SU-DHL-6 (cell line): ENCODE measurements at regions not wholly inside any gene's neighbourhood (a gene's known extent, or its start where the extent isn't known, plus 50 kb on each side); places are given as distances from the start of the nearest gene placed in this dataset.
"Not testable (repeated sequence)": the region's sequence is repeated elsewhere in the genome, so short reads cannot be mapped to it uniquely, and the experiment has no call there.

Experiments
- H2AFZ ChIP-seq: fragments of 200-600 bp; sonication (generic); 2 replicates; pipeline ENCODE4 v1.6.1; 2014; ENCODE audit warnings: low read depth, mild to moderate bottlenecking, moderate library complexity, mixed read lengths, antibody characterized with exemption, low read length; ENCODE audit not compliant: severe bottlenecking
- H3F3A ChIP-seq: fragments of 200-600 bp; shearing (Covaris generic); 2 replicates; pipeline ENCODE4 v1.6.0; 2016; ENCODE audit warnings: antibody characterized with exemption, mild to moderate bottlenecking; ENCODE audit not compliant: insufficient read depth
- H3K27ac ChIP-seq: fragments of 200-600 bp; sonication (generic); 2 replicates; pipeline ENCODE4 v1.5.1; 2016; ENCODE audit warnings: low read depth, mild to moderate bottlenecking, low read length, moderate library complexity, mixed read lengths
- H3K27me3 ChIP-seq: fragments of 200-600 bp; sonication (generic), shearing (Covaris generic); 2 replicates; pipeline ENCODE4 v1.6.0; 2014; ENCODE audit warnings: mild to moderate bottlenecking, low read length
- H3K36me3 ChIP-seq: fragments of 200-600 bp; sonication (generic); 2 replicates; pipeline ENCODE4 v1.6.1; 2014; ENCODE audit warnings: mild to moderate bottlenecking, low read length, mixed read lengths
- H3K4me2 ChIP-seq: fragments of 300-600, 200-600 bp; shearing (Covaris generic), sonication (generic); 2 replicates; pipeline ENCODE4 v1.6.0; 2014; ENCODE audit warnings: low read length, low read depth, mild to moderate bottlenecking; ENCODE audit not compliant: poor library complexity, severe bottlenecking
- H3K4me3 ChIP-seq: fragments of 200-600 bp; sonication (generic); 2 replicates; pipeline ENCODE4 v1.5.1; 2014; ENCODE audit warnings: antibody characterized with exemption, low read length, mild to moderate bottlenecking, mixed read lengths; ENCODE audit not compliant: insufficient read depth, poor library complexity, severe bottlenecking
- H3K79me2 ChIP-seq: fragments of 200-600 bp; sonication (generic); 2 replicates; pipeline ENCODE4 v1.6.1; 2014; ENCODE audit warnings: mild to moderate bottlenecking, low read length, moderate library complexity; ENCODE audit not compliant: insufficient read depth
- H3K9ac ChIP-seq: fragments of 200-600 bp; sonication (generic); 2 replicates; pipeline ENCODE4 v1.7.0; 2014; ENCODE audit warnings: mild to moderate bottlenecking, low read length
- H3K9me2 ChIP-seq: fragments of 200-600 bp; sonication (generic); replicated peaks from 2 replicates; pipeline ENCODE4 v1.6.1; 2014; ENCODE audit warnings: low read length; ENCODE audit not compliant: insufficient read depth
- H3K9me3 ChIP-seq: fragments of 200-600 bp; sonication (generic); 2 replicates; pipeline ENCODE4 v1.6.1; 2014; ENCODE audit warnings: low read length, mixed read lengths; ENCODE audit not compliant: insufficient read depth
- H4K20me1 ChIP-seq: fragments of 200-600 bp; sonication (generic); 2 replicates; pipeline ENCODE4 v1.6.1; 2014; ENCODE audit warnings: low read depth, mild to moderate bottlenecking, antibody characterized with exemption, low read length, moderate library complexity, mixed read lengths
- EZH2phosphoT487 ChIP-seq: fragments of 200-600 bp; sonication (generic), shearing (Covaris generic); conservative IDR thresholded peaks from 2 replicates; pipeline ENCODE4 v1.6.1; 2018; ENCODE audit warnings: mild to moderate bottlenecking, antibody characterized with exemption, low read length, moderate library complexity, mixed read lengths
- TF ChIP-seq, protein P1 (sequence below): fragments of 200-600 bp; sonication (generic); IDR thresholded peaks from one replicate; pipeline ENCODE4 v1.5.1; 2017; ENCODE audit warnings: antibody characterized with exemption, mild to moderate bottlenecking, low read length, moderate library complexity; ENCODE audit not compliant: insufficient read depth, poor library complexity, severe bottlenecking

DNA sequence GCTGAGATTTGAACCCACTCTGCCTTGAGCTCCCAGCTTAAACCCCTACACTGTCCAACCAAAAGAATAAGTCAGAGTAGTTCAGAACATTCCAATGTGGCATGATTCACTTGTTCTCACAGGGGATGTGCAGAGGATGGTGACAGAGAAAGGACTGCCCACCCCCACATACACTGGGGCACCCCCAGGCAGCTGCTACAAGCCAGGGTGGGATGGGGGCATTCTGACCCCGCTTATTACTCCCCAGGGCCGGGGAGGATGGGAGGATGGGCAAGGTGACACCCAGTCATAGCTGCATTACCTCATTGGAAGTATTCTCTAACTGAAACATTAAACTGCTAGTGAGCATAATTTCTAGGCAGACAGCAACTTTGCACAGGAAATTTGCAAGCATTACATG, 126.0 kb upstream of the PRR20G start:
- Histone ChIP-seq H3K36me3 (no peaks in the 10 kb centered on the region), H4K20me1 (no peaks in the 10 kb centered on the region), H3K9me2 (no peaks in the 10 kb centered on the region), H3K79me2 (no peaks in the 10 kb centered on the region), H3K27ac (no peak overlapping the region), H3K27me3 (no peaks in the 10 kb centered on the region), H3F3A (no peaks in the 10 kb centered on the region), H3K4me3 (no peak overlapping the region), H3K4me2 (no peak overlapping the region), H2AFZ (no peak overlapping the region), H3K9me3 (no peaks in the 10 kb centered on the region), H3K9ac (no peak overlapping the region)
- no peak for TF ChIP-seq EZH2phosphoT487
- TF ChIP-seq, protein P1, sequence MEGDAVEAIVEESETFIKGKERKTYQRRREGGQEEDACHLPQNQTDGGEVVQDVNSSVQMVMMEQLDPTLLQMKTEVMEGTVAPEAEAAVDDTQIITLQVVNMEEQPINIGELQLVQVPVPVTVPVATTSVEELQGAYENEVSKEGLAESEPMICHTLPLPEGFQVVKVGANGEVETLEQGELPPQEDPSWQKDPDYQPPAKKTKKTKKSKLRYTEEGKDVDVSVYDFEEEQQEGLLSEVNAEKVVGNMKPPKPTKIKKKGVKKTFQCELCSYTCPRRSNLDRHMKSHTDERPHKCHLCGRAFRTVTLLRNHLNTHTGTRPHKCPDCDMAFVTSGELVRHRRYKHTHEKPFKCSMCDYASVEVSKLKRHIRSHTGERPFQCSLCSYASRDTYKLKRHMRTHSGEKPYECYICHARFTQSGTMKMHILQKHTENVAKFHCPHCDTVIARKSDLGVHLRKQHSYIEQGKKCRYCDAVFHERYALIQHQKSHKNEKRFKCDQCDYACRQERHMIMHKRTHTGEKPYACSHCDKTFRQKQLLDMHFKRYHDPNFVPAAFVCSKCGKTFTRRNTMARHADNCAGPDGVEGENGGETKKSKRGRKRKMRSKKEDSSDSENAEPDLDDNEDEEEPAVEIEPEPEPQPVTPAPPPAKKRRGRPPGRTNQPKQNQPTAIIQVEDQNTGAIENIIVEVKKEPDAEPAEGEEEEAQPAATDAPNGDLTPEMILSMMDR: no peak

DNA sequence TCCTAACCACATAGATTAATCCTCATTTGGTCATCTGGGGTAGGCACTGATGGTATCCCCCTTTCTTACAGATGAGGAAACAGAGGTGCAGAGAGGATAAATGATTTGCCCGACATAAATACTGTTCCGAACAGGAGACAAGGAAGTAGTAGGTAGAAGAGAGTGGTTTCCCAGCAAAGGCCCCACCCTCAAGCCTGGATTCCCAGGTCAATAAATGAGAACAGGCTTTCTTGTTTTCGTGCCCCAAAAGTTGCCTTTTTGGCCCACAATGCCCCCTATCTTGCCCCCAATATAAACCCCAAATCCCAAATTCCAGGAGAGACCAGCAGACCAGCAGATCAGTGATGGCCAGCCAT, 125.5 kb upstream of the PRR20G start:
- H3K27me3 ChIP-seq: 0 out of 2 replicates have a peak, but pooled peaks cover 2% of the 10 kb centered on the region
- no peak overlapping the region for H3K27ac ChIP-seq
- no peaks in the 10 kb centered on the region for H4K20me1 ChIP-seq
- no peaks in the 10 kb centered on the region for H3F3A ChIP-seq
- TF ChIP-seq, protein P1: no peak
- no peak for TF ChIP-seq EZH2phosphoT487
- no peak overlapping the region for H3K4me3 ChIP-seq
- no peak overlapping the region for H3K4me2 ChIP-seq
- no peaks in the 10 kb centered on the region for H3K9me2 ChIP-seq
- no peak overlapping the region for H2AFZ ChIP-seq
- H3K9ac ChIP-seq: no peak overlapping the region
- no peaks in the 10 kb centered on the region for H3K36me3 ChIP-seq
- no peaks in the 10 kb centered on the region for H3K9me3 ChIP-seq
- no peaks in the 10 kb centered on the region for H3K79me2 ChIP-seq

DNA sequence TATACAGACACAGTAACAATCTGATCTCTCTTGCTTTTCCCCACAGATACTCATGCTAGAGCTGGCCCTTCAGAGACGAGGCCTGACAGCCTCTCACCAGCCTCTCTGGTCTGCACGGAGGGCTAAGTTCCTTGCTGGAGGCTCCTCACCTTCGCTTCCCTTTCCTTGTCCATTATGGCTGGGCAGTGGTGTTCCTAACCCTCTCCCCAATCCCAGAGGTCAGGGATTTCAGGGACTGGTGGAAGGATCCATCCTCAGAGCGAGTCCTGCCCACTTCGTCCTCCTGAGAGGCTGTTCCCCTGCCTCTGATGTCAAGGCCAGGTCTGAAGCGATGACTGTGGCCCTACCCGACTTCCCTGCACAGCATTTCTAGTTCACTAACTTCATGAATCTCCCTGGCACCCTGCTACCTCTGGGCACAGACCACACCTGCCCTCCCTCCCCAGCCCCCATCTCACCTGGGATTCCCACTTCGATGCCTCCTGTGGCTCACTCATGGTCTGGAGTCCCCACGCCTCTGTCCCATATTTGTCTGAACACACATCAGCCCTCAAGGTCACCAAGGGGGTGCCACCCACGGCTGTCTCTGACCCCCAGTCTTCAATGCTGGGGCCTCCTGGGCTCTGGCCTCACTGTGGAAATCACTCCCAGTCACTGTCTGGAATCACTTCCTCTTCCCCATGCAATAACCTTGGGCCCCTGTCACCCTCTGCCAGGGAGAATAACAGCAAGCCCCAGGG, 124.9 kb upstream of the PRR20G start:
- Histone ChIP-seq H3F3A (no peaks in the 10 kb centered on the region), H3K36me3 (no peaks in the 10 kb centered on the region), H4K20me1 (no peaks in the 10 kb centered on the region), H3K4me2 (no peak overlapping the region), H3K27me3 (0 out of 2 replicates have a peak, but pooled peaks cover 2% of the 10 kb centered on the region), H3K27ac (no peak overlapping the region), H3K79me2 (no peaks in the 10 kb centered on the region), H2AFZ (no peak overlapping the region), H3K4me3 (no peak overlapping the region), H3K9me3 (no peaks in the 10 kb centered on the region), H3K9ac (no peak overlapping the region), H3K9me2 (no peaks in the 10 kb centered on the region)
- TF ChIP-seq EZH2phosphoT487: no peak
- TF ChIP-seq, protein P1: no peak

DNA sequence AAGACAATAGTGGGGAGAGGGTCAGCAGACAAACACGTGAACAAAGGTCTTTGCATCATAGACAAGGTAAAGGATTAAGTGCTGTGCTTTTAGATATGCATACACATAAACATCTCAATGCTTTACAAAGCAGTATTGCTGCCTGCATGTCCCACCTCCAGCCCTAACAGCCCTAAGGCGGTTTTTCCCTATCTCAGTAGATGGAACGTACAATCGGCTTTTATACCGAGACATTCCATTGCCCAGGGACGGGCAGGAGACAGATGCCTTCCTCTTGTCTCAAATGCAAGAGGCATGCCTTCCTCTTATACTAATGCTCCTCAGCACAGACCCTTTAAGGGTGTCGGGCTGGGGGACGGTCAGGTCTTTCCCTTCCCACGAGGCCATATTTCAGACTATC, 124.0 kb upstream of the PRR20G start:
- H3K9ac ChIP-seq, H3K27me3 ChIP-seq, H3K36me3 ChIP-seq, H2AFZ ChIP-seq, H3K9me3 ChIP-seq, H3K4me2 ChIP-seq, H3K9me2 ChIP-seq, H3K79me2 ChIP-seq, H4K20me1 ChIP-seq, H3K27ac ChIP-seq, H3K4me3 ChIP-seq, H3F3A ChIP-seq: not testable (repeated sequence)
